A549 (cell line): ENCODE measurements at regions not wholly inside any gene's neighbourhood (a gene's known extent, or its start where the extent isn't known, plus 50 kb on each side); places are given as distances from the start of the nearest gene placed in this dataset.

Source experiments
- ATAC-seq, 2 experiments: fragments of 200-7000 bp in 1 of 2; fragments of >200 bp in 1 of 2; cut with Nextera tagmentation in 1 of 2; cut with Tn5 transposase in 1 of 2; 3 replicates each; pipeline versions ENCODE4 v1.8.0 to v1.9.1; 2018 to 2020; ENCODE audit warnings: mild to moderate bottlenecking in 1 of 2, moderate library complexity in 1 of 2
- CTCF ChIA-PET: fragments of 300-600 bp; sonication (Branson Sonifier 250); formaldehyde crosslinking; extraction: SDS; loops from one replicate; lab custom pipeline; 2021; ENCODE audit warnings: antibody characterized with exemption, inconsistent platforms; lab: Yijun Ruan, JAX
- POLR2A ChIA-PET: fragments of 350-600 bp; formaldehyde crosslinking; extraction: SDS; loops from one replicate; lab custom pipeline; 2021; ENCODE audit warnings: antibody characterized with exemption, inconsistent platforms; lab: Yijun Ruan, JAX
- DNase-seq, 2 experiments: peaks; one replicate each; pipeline versions ENCODE4 v3.0.0 to v3.0.0-alpha.2; 2011 to 2016; ENCODE audit warnings: low read depth in 1 of 2, low spot score in 1 of 2
- FAIRE-seq: peaks from 2 replicates; lab custom pipeline; 2011; peaks lifted over from hg19 to GRCh38; lab: Jason Lieb, UNC
- H3K27ac ChIP-seq, 2 experiments: fragments of >200 bp; sonication (Bioruptor Twin); formaldehyde crosslinking; 3 replicates each; pipeline ENCODE4 v1.5.1; 2016 to 2017
- H3K4me1 ChIP-seq: fragments of >200 bp; sonication (Bioruptor Twin); formaldehyde crosslinking; 3 replicates; pipeline ENCODE4 v1.6.1; 2016
- H3K4me2 ChIP-seq: fragments of >200 bp; sonication (Bioruptor Twin); formaldehyde crosslinking; 3 replicates; pipeline ENCODE4 v1.6.1; 2016
- H3K4me3 ChIP-seq: fragments of >200 bp; sonication (Bioruptor Twin); formaldehyde crosslinking; 3 replicates; pipeline ENCODE4 v1.5.1; 2016
- H3K9me3 ChIP-seq: fragments of >200 bp; sonication (Bioruptor Twin); formaldehyde crosslinking; 3 replicates; pipeline ENCODE4 v1.6.1; 2016
- BHLHE40 ChIP-seq: IDR thresholded peaks from 2 replicates; pipeline ENCODE4 v1.6.1; 2012; ENCODE audit warnings: low read depth, low read length, inconsistent platforms
- E2F6 ChIP-seq: IDR thresholded peaks from 2 replicates; pipeline ENCODE4 v1.6.1; 2012; ENCODE audit warnings: low read depth, borderline replicate concordance
- EHF ChIP-seq: fragments of 250-450 bp; sonication (Bioruptor Pico); IDR thresholded peaks from 2 replicates; pipeline ENCODE4 v1.5.0; 2020; ENCODE audit warnings: mild to moderate bottlenecking
- EP300 ChIP-seq, 2 experiments: fragments of >200 bp; sonication (Bioruptor Twin); formaldehyde crosslinking; IDR thresholded peaks; 2 replicates in 1 of 2; 3 replicates in 1 of 2; pipeline ENCODE4 v1.6.1; 2016 to 2017
- GATA3 ChIP-seq: IDR thresholded peaks from 2 replicates; pipeline ENCODE4 v1.6.1; 2012; ENCODE audit warnings: borderline replicate concordance
- HDAC2 ChIP-seq: fragments of 200-600 bp; sonication (generic); IDR thresholded peaks from 2 replicates; pipeline ENCODE4 v1.6.1; 2016
- HOXB13 ChIP-seq: fragments of 250-450 bp; sonication (Bioruptor Pico); IDR thresholded peaks from 2 replicates; pipeline ENCODE4 v1.5.0; 2020; ENCODE audit warnings: low read depth, mild to moderate bottlenecking, moderate library complexity
- HOXB5 ChIP-seq: fragments of 250-450 bp; sonication (Bioruptor Pico); IDR thresholded peaks from 2 replicates; pipeline ENCODE4 v1.5.0; 2020; ENCODE audit warnings: mild to moderate bottlenecking, moderate library complexity
- JUN ChIP-seq, 2 experiments: fragments of >200 bp; sonication (Bioruptor Twin); formaldehyde crosslinking; IDR thresholded peaks; 2 replicates in 1 of 2; 3 replicates in 1 of 2; pipeline ENCODE4 v1.6.1; 2016 to 2017
- JUNB ChIP-seq: fragments of >200 bp; sonication (Bioruptor Twin); formaldehyde crosslinking; IDR thresholded peaks from 2 replicates; pipeline ENCODE4 v1.6.1; 2016
- KDM1A ChIP-seq: fragments of 200-600 bp; sonication (generic); IDR thresholded peaks from 2 replicates; pipeline ENCODE4 v1.6.1; 2016; ENCODE audit warnings: low read depth, mild to moderate bottlenecking
- KDM5A ChIP-seq: fragments of 200-600 bp; sonication (generic); IDR thresholded peaks from 2 replicates; pipeline ENCODE4 v1.6.1; 2016; ENCODE audit warnings: antibody characterized with exemption, mild to moderate bottlenecking
- MAFK ChIP-seq: fragments of 450-650 bp; IDR thresholded peaks from 2 replicates; pipeline ENCODE4 v1.6.1; 2014; ENCODE audit not compliant: partially characterized antibody
- MYC ChIP-seq: IDR thresholded peaks from 2 replicates; pipeline ENCODE4 v1.6.1; 2012; ENCODE audit warnings: mild to moderate bottlenecking, inconsistent platforms, low read length, improper control_type of control experiment, borderline replicate concordance
- NFE2L2 ChIP-seq: fragments of 150-350 bp; conservative IDR thresholded peaks from 2 replicates; pipeline ENCODE4 v1.6.1; 2014; ENCODE audit warnings: low read length
- NPAS2 ChIP-seq: fragments of 250-450 bp; sonication (Bioruptor Pico); IDR thresholded peaks from 2 replicates; pipeline ENCODE4 v1.8.0; 2022; ENCODE audit warnings: mild to moderate bottlenecking, moderate library complexity, borderline replicate concordance
- NR3C1 ChIP-seq: fragments of >200 bp; sonication (Bioruptor Twin); formaldehyde crosslinking; IDR thresholded peaks from 3 replicates; pipeline ENCODE4 v1.6.1; 2017
- PHF8 ChIP-seq: fragments of 200-600 bp; sonication (generic); IDR thresholded peaks from 2 replicates; pipeline ENCODE4 v1.6.1; 2016; ENCODE audit warnings: low read depth, mild to moderate bottlenecking, antibody characterized with exemption, moderate library complexity, borderline replicate concordance
- RAD21 ChIP-seq, 2 experiments: fragments of >200 bp in 1 of 2; sonication (Bioruptor Twin) in 1 of 2; formaldehyde crosslinking in 1 of 2; IDR thresholded peaks in 1 of 2; conservative IDR thresholded peaks in 1 of 2; 2 replicates in 1 of 2; 3 replicates in 1 of 2; pipeline ENCODE4 v1.6.1; 2012 to 2018; ENCODE audit warnings: inconsistent platforms in 1 of 2
- RFX5 ChIP-seq: fragments of 450-650 bp; IDR thresholded peaks from 2 replicates; pipeline ENCODE4 v1.7.1; 2014; ENCODE audit warnings: antibody characterized with exemption, mild to moderate bottlenecking, moderate library complexity
- USF2 ChIP-seq: fragments of 450-650 bp; IDR thresholded peaks from 2 replicates; pipeline ENCODE4 v1.6.1; 2014; ENCODE audit warnings: antibody characterized with exemption
- ZC3H11A ChIP-seq: fragments of 450-650 bp; IDR thresholded peaks from 2 replicates; pipeline ENCODE4 v1.6.1; 2014; ENCODE audit warnings: antibody characterized with exemption, mild to moderate bottlenecking
- ZFP36 ChIP-seq: fragments of 450-650 bp; IDR thresholded peaks from 2 replicates; pipeline ENCODE4 v1.6.1; 2014; ENCODE audit warnings: borderline replicate concordance; ENCODE audit not compliant: partially characterized antibody
- WGBS: methylation state at CpG from one replicate; pipeline ENCODE4 v1.1.6; 2017; ENCODE audit errors: missing lambda C conversion rate; 5-methylcytosine and 5-hydroxymethylcytosine counted together
- TF ChIP-seq, protein P1 (sequence below): fragments of >200 bp; sonication (Bioruptor Twin); formaldehyde crosslinking; IDR thresholded peaks from 3 replicates; pipeline ENCODE4 v1.5.1; 2016

DNA sequence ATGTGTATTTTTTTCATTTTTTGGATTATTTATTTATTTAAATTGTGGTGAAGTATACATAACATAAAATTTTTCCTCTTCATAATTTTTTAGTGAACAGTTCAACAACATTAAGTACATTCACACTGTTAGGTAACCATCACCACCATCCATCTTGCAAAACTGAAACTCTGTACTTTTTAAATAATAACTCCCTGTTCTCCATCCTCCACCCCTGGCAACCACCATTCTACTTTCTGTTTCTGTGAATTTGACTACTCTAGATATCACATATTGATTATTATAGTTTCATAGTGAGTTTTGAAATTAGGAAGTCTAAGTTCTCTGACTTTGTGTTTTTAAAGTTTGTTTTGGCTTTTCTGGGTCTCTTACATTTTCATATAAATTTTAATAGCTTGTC, 89.3 kb upstream of the STX18 start (continued):
- TF ChIP-seq, protein P1, sequence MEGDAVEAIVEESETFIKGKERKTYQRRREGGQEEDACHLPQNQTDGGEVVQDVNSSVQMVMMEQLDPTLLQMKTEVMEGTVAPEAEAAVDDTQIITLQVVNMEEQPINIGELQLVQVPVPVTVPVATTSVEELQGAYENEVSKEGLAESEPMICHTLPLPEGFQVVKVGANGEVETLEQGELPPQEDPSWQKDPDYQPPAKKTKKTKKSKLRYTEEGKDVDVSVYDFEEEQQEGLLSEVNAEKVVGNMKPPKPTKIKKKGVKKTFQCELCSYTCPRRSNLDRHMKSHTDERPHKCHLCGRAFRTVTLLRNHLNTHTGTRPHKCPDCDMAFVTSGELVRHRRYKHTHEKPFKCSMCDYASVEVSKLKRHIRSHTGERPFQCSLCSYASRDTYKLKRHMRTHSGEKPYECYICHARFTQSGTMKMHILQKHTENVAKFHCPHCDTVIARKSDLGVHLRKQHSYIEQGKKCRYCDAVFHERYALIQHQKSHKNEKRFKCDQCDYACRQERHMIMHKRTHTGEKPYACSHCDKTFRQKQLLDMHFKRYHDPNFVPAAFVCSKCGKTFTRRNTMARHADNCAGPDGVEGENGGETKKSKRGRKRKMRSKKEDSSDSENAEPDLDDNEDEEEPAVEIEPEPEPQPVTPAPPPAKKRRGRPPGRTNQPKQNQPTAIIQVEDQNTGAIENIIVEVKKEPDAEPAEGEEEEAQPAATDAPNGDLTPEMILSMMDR, result no peak
- TF ChIP-seq HDAC2 (no peak), GATA3 (no peak), KDM1A (no peak)

DNA sequence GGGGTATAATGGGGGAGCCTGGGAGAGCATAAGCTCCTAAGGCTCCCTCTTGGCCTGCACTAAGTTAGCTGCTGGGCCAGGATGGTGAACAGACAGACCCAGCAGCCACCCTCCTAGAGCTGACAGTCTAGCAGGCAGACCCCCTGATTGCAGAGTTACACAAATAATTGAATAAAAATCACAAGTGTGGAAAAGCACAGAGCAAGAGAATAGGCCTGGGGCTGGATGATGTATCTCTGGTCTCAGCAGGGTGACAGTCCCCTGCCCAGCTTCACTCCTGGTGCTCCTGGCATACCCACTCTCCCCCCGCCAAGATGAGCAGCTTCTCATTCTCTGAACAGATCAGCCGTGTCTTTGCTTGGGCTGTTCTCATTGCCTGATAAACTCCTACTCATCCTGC, 86.1 kb upstream of the STX18 start:
- Histone ChIP-seq H3K4me2 (no peak overlapping the region), H3K4me1 (no peaks in the 10 kb centered on the region), H3K27ac (no peak overlapping the region), H3K9me3 (no peaks in the 10 kb centered on the region), H3K4me3 (no peak overlapping the region)
- ChIA-PET CTCF (no interaction called here), POLR2A (no interaction called here)
- ATAC-seq (no peak), FAIRE-seq (no peak), DNase-seq (no peak)
- 85% methylated on average over 2 of the region's 2 CpGs for WGBS
- TF ChIP-seq NR3C1 (no peak), EP300 (IDR thresholded peaks at IDR 0.05) (no peak), NFE2L2 (no peak), JUN (IDR thresholded peaks at IDR 0.05) (no peak), HOXB5 (CRISPR knock-in tag) (no peak), RFX5 (no peak)

DNA sequence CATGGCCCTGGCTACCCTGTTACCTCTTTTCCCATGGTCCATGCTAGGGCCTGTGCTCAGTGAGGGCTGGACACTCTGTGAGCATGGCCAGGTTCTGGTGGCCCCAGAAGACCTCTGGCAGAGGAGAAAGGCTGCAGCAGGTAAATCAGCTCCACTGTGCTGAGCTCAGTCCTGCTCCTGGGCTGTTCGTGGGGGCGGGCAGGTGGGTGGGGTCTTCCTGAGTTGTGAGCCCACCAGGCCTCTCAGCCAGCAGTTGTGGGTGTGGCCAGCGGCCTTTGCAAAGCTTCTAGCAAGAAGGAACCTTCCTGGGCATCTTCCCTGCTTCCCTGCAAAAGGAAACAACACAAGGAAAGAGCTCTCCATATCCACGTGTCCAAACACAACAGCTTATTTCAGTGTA, 85.3 kb upstream of the STX18 start:
- no peak overlapping the region for H3K27ac ChIP-seq
- no peak overlapping the region for H3K4me3 ChIP-seq
- ChIA-PET CTCF (no interaction called here), POLR2A (no interaction called here)
- FAIRE-seq, result no peak
- no peak for ATAC-seq
- H3K9me3 ChIP-seq, result no peaks in the 10 kb centered on the region
- no peak for TF ChIP-seq NFE2L2
- no peak for TF ChIP-seq NPAS2 (CRISPR knock-in tag)
- TF ChIP-seq EHF, result no peak
- TF ChIP-seq MAFK, result no peak
- TF ChIP-seq PHF8, result no peak
- TF ChIP-seq HOXB5 (CRISPR knock-in tag), result no peak
- no peak for TF ChIP-seq RFX5
- TF ChIP-seq E2F6, result no peak
- TF ChIP-seq JUNB, result no peak
- TF ChIP-seq ZC3H11A, result no peak
- TF ChIP-seq MYC, result no peak
- TF ChIP-seq KDM5A, result no peak
- no peak for TF ChIP-seq RAD21 (conservative IDR thresholded peaks at IDR 0.05 in 1 of 2, IDR thresholded peaks at IDR 0.05 in 1 of 2)
- TF ChIP-seq GATA3, result no peak
- no peak for TF ChIP-seq USF2
- TF ChIP-seq HOXB13 (CRISPR knock-in tag), result no peak
- no peak for TF ChIP-seq ZFP36
- TF ChIP-seq BHLHE40, result no peak
- no peak for DNase-seq
- whole genome bisulfite sequencing, result 57% methylated on average over 2 of the region's 4 CpGs
- H3K4me1 ChIP-seq, result no peaks in the 10 kb centered on the region
- H3K4me2 ChIP-seq, result no peak overlapping the region
